ENCODE measurements at regions not wholly inside any gene's neighbourhood (a gene's known extent, or its start where the extent isn't known, plus 50 kb on each side); places are given as distances from the start of the nearest gene placed in this dataset.

GRCh38 chr2:64367444-64368232, 86.3 kb upstream of the LGALSL start:
- Histone ChIP-seq H4K20me1 (ENCODE audit: insufficient read depth, poor library complexity, severe bottlenecking) (no peaks in the 10 kb centered on the region), H3K4me2 (no peak overlapping the region), H3K4me1 (ENCODE audit: insufficient read depth) (peaks cover 4% of the 10 kb centered on the region), H3K79me2 (no peaks in the 10 kb centered on the region), H3K27ac (no peak overlapping the region), H3K9me2 (replicated peaks; ENCODE audit: insufficient read depth) (no peaks in the 10 kb centered on the region), H2AFZ (no peak overlapping the region), H3K36me3 (replicated peaks; ENCODE audit: insufficient read depth, low read depth) (no peaks in the 10 kb centered on the region), H3K9me3 (ENCODE audit: low read depth) (no peaks in the 10 kb centered on the region), H3K4me3 (no peak overlapping the region), H3K27me3 (no peaks in the 10 kb centered on the region)
- TF ChIP-seq EZH2phosphoT487 (IDR thresholded peaks at IDR 0.05; ENCODE audit: low read depth, severe bottlenecking, unreplicated experiment) (no peak), EZH2 (IDR thresholded peaks at IDR 0.05; ENCODE audit: borderline replicate concordance) (no peak), CTCF (IDR thresholded peaks at IDR 0.05; ENCODE audit: poor library complexity) (no peak)
- DNase-seq (ENCODE audit: low spot score), result no peak
- 71% methylated on average over 7 of the region's 7 CpGs for WGBS (ENCODE audit: low lambda C conversion rate, missing lambda C conversion rate)

- WGBS (ENCODE audit: low lambda C conversion rate, missing lambda C conversion rate), result 87% methylated on average over 7 of the region's 7 CpGs
- Histone ChIP-seq H3K9me3 (ENCODE audit: low read depth) (no peaks in the 10 kb centered on the region), H3K79me2 (no peaks in the 10 kb centered on the region), H3K4me2 (no peak overlapping the region), H3K9me2 (replicated peaks; ENCODE audit: insufficient read depth) (no peaks in the 10 kb centered on the region), H3K27ac (no peak overlapping the region), H3K27me3 (no peaks in the 10 kb centered on the region), H3K4me1 (ENCODE audit: insufficient read depth) (no peaks in the 10 kb centered on the region), H3K4me3 (no peak overlapping the region), H4K20me1 (ENCODE audit: insufficient read depth, poor library complexity, severe bottlenecking) (no peaks in the 10 kb centered on the region), H2AFZ (no peak overlapping the region), H3K36me3 (replicated peaks; ENCODE audit: insufficient read depth, low read depth) (no peaks in the 10 kb centered on the region)
- DNase-seq (ENCODE audit: low spot score), result no peak
- TF ChIP-seq CTCF (IDR thresholded peaks at IDR 0.05; ENCODE audit: poor library complexity), result no peak
These were observed 84.3 kb upstream of the LGALSL start for GRCh38 chr2:64369706-64370105.

- no peaks in the 10 kb centered on the region for H3K36me3 ChIP-seq (replicated peaks; ENCODE audit: insufficient read depth, low read depth)
- H4K20me1 ChIP-seq (ENCODE audit: insufficient read depth, poor library complexity, severe bottlenecking), result no peaks in the 10 kb centered on the region
- no peaks in the 10 kb centered on the region for H3K4me1 ChIP-seq (ENCODE audit: insufficient read depth)
- H3K4me3 ChIP-seq, result no peak overlapping the region
- H3K27ac ChIP-seq, result no peak overlapping the region
- no peaks in the 10 kb centered on the region for H3K9me2 ChIP-seq (replicated peaks; ENCODE audit: insufficient read depth)
- no peak for TF ChIP-seq EZH2phosphoT487 (IDR thresholded peaks at IDR 0.05; ENCODE audit: low read depth, severe bottlenecking, unreplicated experiment)
- TF ChIP-seq CTCF (IDR thresholded peaks at IDR 0.05; ENCODE audit: poor library complexity), result no peak
- TF ChIP-seq EZH2 (IDR thresholded peaks at IDR 0.05; ENCODE audit: borderline replicate concordance), result no peak
- no peaks in the 10 kb centered on the region for H3K9me3 ChIP-seq (ENCODE audit: low read depth)
- no peak overlapping the region for H3K4me2 ChIP-seq
- no peaks in the 10 kb centered on the region for H3K79me2 ChIP-seq
- H3K27me3 ChIP-seq, result no peaks in the 10 kb centered on the region
- no peak for DNase-seq (ENCODE audit: low spot score)
- H2AFZ ChIP-seq, result no peak overlapping the region
- 84% methylated on average over 2 of the region's 2 CpGs for whole genome bisulfite sequencing (ENCODE audit: low lambda C conversion rate, missing lambda C conversion rate)
These were observed 82.2 kb upstream of the LGALSL start for GRCh38 chr2:64371727-64372126.
